H9 (cell line): ENCODE measurements at regions not wholly inside any gene's neighbourhood (a gene's known extent, or its start where the extent isn't known, plus 50 kb on each side); places are given as distances from the start of the nearest gene placed in this dataset.

ENCODE experiments used
- DNase-seq: peaks from one replicate; pipeline ENCODE4 v3.0.0-alpha.2; 2017
- H2AFZ ChIP-seq: one replicate; pipeline ENCODE4 v1.6.1; 2013; ENCODE audit warnings: mild to moderate bottlenecking, low read length, control low read depth, moderate library complexity
- H2AK5ac ChIP-seq: 2 replicates; pipeline ENCODE4 v1.6.1; 2013; ENCODE audit warnings: low read length, control low read depth, mixed read lengths; ENCODE audit not compliant: insufficient read length
- H2BK120ac ChIP-seq: one replicate; pipeline ENCODE4 v1.6.1; 2013; ENCODE audit warnings: low read depth, mild to moderate bottlenecking, low read length, control low read depth, inconsistent platforms; ENCODE audit not compliant: poor library complexity, severe bottlenecking
- H2BK12ac ChIP-seq: 2 replicates; pipeline ENCODE4 v1.6.1; 2013; ENCODE audit warnings: low read length, control low read depth, mixed read lengths, low read depth; ENCODE audit not compliant: insufficient read length
- H2BK15ac ChIP-seq: 2 replicates; pipeline ENCODE4 v1.6.1; 2013; ENCODE audit warnings: low read depth, low read length, control low read depth
- H2BK20ac ChIP-seq: one replicate; pipeline ENCODE4 v1.6.1; 2013; ENCODE audit warnings: low read depth, mild to moderate bottlenecking, low read length, control low read depth, inconsistent platforms; ENCODE audit not compliant: poor library complexity, severe bottlenecking
- H2BK5ac ChIP-seq: 2 replicates; pipeline ENCODE4 v1.6.1; 2013; ENCODE audit warnings: low read length, control low read depth, mixed read lengths; ENCODE audit not compliant: insufficient read length
- H3K14ac ChIP-seq: 2 replicates; pipeline ENCODE4 v1.6.1; 2013; ENCODE audit warnings: low read length, control low read depth; ENCODE audit not compliant: insufficient read depth
- H3K18ac ChIP-seq: 2 replicates; pipeline ENCODE4 v1.6.1; 2013; ENCODE audit warnings: low read depth, mild to moderate bottlenecking, mixed read lengths, low read length, control low read depth; ENCODE audit not compliant: insufficient read length
- H3K23ac ChIP-seq: 2 replicates; pipeline ENCODE4 v1.6.1; 2013; ENCODE audit warnings: low read length, control low read depth, mixed read lengths, low read depth; ENCODE audit not compliant: insufficient read length
- H3K23me2 ChIP-seq: 2 replicates; pipeline ENCODE4 v1.6.1; 2013; ENCODE audit warnings: low read depth, mild to moderate bottlenecking, mixed read lengths, low read length, control low read depth; ENCODE audit not compliant: insufficient read length, poor library complexity, severe bottlenecking
- H3K27ac ChIP-seq: 2 replicates; pipeline ENCODE4 v1.5.1; 2013; ENCODE audit warnings: low read length, control low read depth, mixed read lengths, low read depth; ENCODE audit not compliant: insufficient read length
- H3K27me3 ChIP-seq: 2 replicates; pipeline ENCODE4 v1.6.1; 2013; ENCODE audit warnings: low read length, control low read depth, inconsistent platforms; ENCODE audit not compliant: insufficient read depth
- H3K4ac ChIP-seq: 2 replicates; pipeline ENCODE4 v1.6.1; 2013; ENCODE audit warnings: low read depth, mild to moderate bottlenecking, control low read depth, inconsistent platforms, low read length, moderate library complexity
- H3K4me1 ChIP-seq: 2 replicates; pipeline ENCODE4 v1.6.1; 2013; ENCODE audit warnings: low read length, control low read depth, inconsistent platforms; ENCODE audit not compliant: insufficient read depth
- H3K4me2 ChIP-seq: 2 replicates; pipeline ENCODE4 v1.6.1; 2013; ENCODE audit warnings: low read length, control low read depth, mixed read lengths; ENCODE audit not compliant: insufficient read length, insufficient read depth
- H3K56ac ChIP-seq: 2 replicates; pipeline ENCODE4 v1.6.1; 2013; ENCODE audit warnings: low read depth, mild to moderate bottlenecking, mixed read lengths, low read length, control low read depth; ENCODE audit not compliant: insufficient read length
- H3K79me1 ChIP-seq: 2 replicates; pipeline ENCODE4 v1.6.1; 2013; ENCODE audit warnings: low read depth, mild to moderate bottlenecking, moderate library complexity, low read length, control low read depth, inconsistent platforms; ENCODE audit not compliant: insufficient read depth, poor library complexity, severe bottlenecking
- H3K79me2 ChIP-seq: 2 replicates; pipeline ENCODE4 v1.6.1; 2013; ENCODE audit warnings: low read length, control low read depth, inconsistent platforms; ENCODE audit not compliant: insufficient read depth
- H3K9ac ChIP-seq: 2 replicates; pipeline ENCODE4 v1.6.1; 2013; ENCODE audit warnings: low read length, control low read depth, mixed read lengths; ENCODE audit not compliant: insufficient read length; ENCODE audit errors: extremely low read depth
- H3K9me3 ChIP-seq: one replicate; pipeline ENCODE4 v1.6.1; 2013; ENCODE audit warnings: low read depth, low read length, inconsistent platforms; ENCODE audit not compliant: control insufficient read depth
- H3T11ph ChIP-seq: one replicate; pipeline ENCODE4 v1.6.1; 2013; ENCODE audit warnings: mild to moderate bottlenecking, low read length, control low read depth, inconsistent platforms
- H4K20me1 ChIP-seq: one replicate; pipeline ENCODE4 v1.6.1; 2013; ENCODE audit not compliant: control insufficient read depth, insufficient read length, insufficient read depth
- H4K5ac ChIP-seq: 2 replicates; pipeline ENCODE4 v1.6.1; 2013; ENCODE audit warnings: low read depth, mild to moderate bottlenecking, mixed read lengths, low read length, control low read depth; ENCODE audit not compliant: insufficient read length
- H4K8ac ChIP-seq: replicated peaks from 2 replicates; pipeline ENCODE4 v1.6.1; 2013; ENCODE audit warnings: low read length, control low read depth, mixed read lengths, low read depth; ENCODE audit not compliant: insufficient read length
- H4K91ac ChIP-seq: 2 replicates; pipeline ENCODE4 v1.6.1; 2013; ENCODE audit warnings: low read depth, mild to moderate bottlenecking, moderate library complexity, mixed read lengths, low read length, control low read depth; ENCODE audit not compliant: insufficient read length
- H3K27ac Mint-ChIP-seq, 3 experiments: 2 replicates in 2 of 3; 3 replicates in 1 of 3; pipeline ENCODE4 v1.8.0; 2020 to 2021; ENCODE audit warnings: mixed read lengths in 3 of 3, mild to moderate bottlenecking in 1 of 3, moderate library complexity in 1 of 3
- H3K27me3 Mint-ChIP-seq: 2 replicates; pipeline ENCODE4 v1.8.0; 2021; ENCODE audit warnings: low read depth, mild to moderate bottlenecking, moderate library complexity, mixed read lengths
- H3K36me3 Mint-ChIP-seq, 3 experiments: 2 replicates in 2 of 3; 3 replicates in 1 of 3; pipeline ENCODE4 v1.8.0; 2020 to 2021; ENCODE audit warnings: low read depth in 3 of 3, mixed read lengths in 3 of 3; ENCODE audit not compliant: insufficient read depth in 1 of 3
- H3K4me1 Mint-ChIP-seq, 2 experiments: 2 replicates each; pipeline ENCODE4 v1.8.0; 2020; ENCODE audit warnings: mixed read lengths in 2 of 2
- H3K4me3 Mint-ChIP-seq, 2 experiments: 2 replicates in 1 of 2; 3 replicates in 1 of 2; pipeline ENCODE4 v1.8.0; 2020 to 2021; ENCODE audit warnings: mild to moderate bottlenecking in 2 of 2, mixed read lengths in 2 of 2, moderate library complexity in 1 of 2
- H3K9me3 Mint-ChIP-seq, 2 experiments: 2 replicates in 1 of 2; 3 replicates in 1 of 2; pipeline ENCODE4 v1.8.0; 2020; ENCODE audit warnings: mild to moderate bottlenecking in 2 of 2, mixed read lengths in 2 of 2, moderate library complexity in 1 of 2
- WGBS: extraction: QIAGEN DNeasy Blood & Tissue Kit; methylation state at CpG from one replicate; pipeline ENCODE4 v1.1.7; 2013; ENCODE audit warnings: missing lambda C conversion rate, low lambda C conversion rate, mixed read lengths; ENCODE audit not compliant: insufficient read length; ENCODE audit errors: extremely low coverage; 5-methylcytosine and 5-hydroxymethylcytosine counted together
- TF ChIP-seq, protein P1 (sequence below): fragments of 200-600 bp; sonication (generic); conservative IDR thresholded peaks from 3 replicates; pipeline ENCODE4 v1.8.0; 2021; ENCODE audit warnings: antibody characterized with exemption, mild to moderate bottlenecking

GRCh38 chr5:175306381-175306780 lies 137.6 kb downstream of the DRD1 start:
- no CpG with 5 or more reads among the region's 2 CpGs for WGBS
- Histone ChIP-seq H3K9me3 (no peaks in the 10 kb centered on the region), H3K4me2 (no peak overlapping the region), H3K27me3 (no peaks in the 10 kb centered on the region), H4K8ac (no peak overlapping the region), H4K5ac (no peak overlapping the region), H2AFZ (no peak overlapping the region), H3K79me1 (no peaks in the 10 kb centered on the region), H2BK120ac (no peak overlapping the region), H3K23me2 (no peaks in the 10 kb centered on the region), H3K4ac (no peak overlapping the region), H2BK15ac (no peak overlapping the region), H3K56ac (no peak overlapping the region), H3K27ac (no peak overlapping the region), H2BK12ac (no peak overlapping the region), H3T11ph (no peak overlapping the region), H3K79me2 (no peaks in the 10 kb centered on the region), H3K18ac (no peak overlapping the region), H3K14ac (no peak overlapping the region), H2AK5ac (no peak overlapping the region), H4K20me1 (no peaks in the 10 kb centered on the region), H4K91ac (no peak overlapping the region), H3K23ac (no peak overlapping the region), H3K4me1 (no peaks in the 10 kb centered on the region), H3K9ac (no peak overlapping the region), H2BK5ac (no peak overlapping the region), H2BK20ac (no peak overlapping the region)
- Mint-ChIP-seq H3K27ac (no peak overlapping the region), H3K4me3 (no peak overlapping the region), H3K9me3 (no peaks in the 10 kb centered on the region), H3K4me1 (no peaks in the 10 kb centered on the region), H3K36me3 (no peaks in the 10 kb centered on the region), H3K27me3 (peaks cover 5% of the 10 kb centered on the region; the same call in 1 of the 2 replicates)
- no peak for DNase-seq
- TF ChIP-seq, protein P1, sequence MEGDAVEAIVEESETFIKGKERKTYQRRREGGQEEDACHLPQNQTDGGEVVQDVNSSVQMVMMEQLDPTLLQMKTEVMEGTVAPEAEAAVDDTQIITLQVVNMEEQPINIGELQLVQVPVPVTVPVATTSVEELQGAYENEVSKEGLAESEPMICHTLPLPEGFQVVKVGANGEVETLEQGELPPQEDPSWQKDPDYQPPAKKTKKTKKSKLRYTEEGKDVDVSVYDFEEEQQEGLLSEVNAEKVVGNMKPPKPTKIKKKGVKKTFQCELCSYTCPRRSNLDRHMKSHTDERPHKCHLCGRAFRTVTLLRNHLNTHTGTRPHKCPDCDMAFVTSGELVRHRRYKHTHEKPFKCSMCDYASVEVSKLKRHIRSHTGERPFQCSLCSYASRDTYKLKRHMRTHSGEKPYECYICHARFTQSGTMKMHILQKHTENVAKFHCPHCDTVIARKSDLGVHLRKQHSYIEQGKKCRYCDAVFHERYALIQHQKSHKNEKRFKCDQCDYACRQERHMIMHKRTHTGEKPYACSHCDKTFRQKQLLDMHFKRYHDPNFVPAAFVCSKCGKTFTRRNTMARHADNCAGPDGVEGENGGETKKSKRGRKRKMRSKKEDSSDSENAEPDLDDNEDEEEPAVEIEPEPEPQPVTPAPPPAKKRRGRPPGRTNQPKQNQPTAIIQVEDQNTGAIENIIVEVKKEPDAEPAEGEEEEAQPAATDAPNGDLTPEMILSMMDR: no peak
